Fibroblast of villous mesenchyme (primary cell): ENCODE measurements at regions not wholly inside any gene's neighbourhood (a gene's known extent, or its start where the extent isn't known, plus 50 kb on each side); places are given as distances from the start of the nearest gene placed in this dataset.

ENCODE experiments used
- DNase-seq: peaks from one replicate; pipeline ENCODE4 v3.0.0-alpha.2; 2010; ENCODE audit warnings: low read depth
- H3K4me3 ChIP-seq: 2 replicates; pipeline ENCODE4 v1.5.1; 2011; ENCODE audit warnings: low read depth, mild to moderate bottlenecking, low read length
- TF ChIP-seq, protein P1 (sequence below): IDR thresholded peaks from 2 replicates; pipeline ENCODE4 v1.5.1; 2012; ENCODE audit warnings: low read depth, mild to moderate bottlenecking, low read length; ENCODE audit not compliant: insufficient read depth

- peak overlapping the region; percentile 42 for H3K4me3 ChIP-seq
- DNase-seq = peak; percentile 91
- TF ChIP-seq, protein P1, sequence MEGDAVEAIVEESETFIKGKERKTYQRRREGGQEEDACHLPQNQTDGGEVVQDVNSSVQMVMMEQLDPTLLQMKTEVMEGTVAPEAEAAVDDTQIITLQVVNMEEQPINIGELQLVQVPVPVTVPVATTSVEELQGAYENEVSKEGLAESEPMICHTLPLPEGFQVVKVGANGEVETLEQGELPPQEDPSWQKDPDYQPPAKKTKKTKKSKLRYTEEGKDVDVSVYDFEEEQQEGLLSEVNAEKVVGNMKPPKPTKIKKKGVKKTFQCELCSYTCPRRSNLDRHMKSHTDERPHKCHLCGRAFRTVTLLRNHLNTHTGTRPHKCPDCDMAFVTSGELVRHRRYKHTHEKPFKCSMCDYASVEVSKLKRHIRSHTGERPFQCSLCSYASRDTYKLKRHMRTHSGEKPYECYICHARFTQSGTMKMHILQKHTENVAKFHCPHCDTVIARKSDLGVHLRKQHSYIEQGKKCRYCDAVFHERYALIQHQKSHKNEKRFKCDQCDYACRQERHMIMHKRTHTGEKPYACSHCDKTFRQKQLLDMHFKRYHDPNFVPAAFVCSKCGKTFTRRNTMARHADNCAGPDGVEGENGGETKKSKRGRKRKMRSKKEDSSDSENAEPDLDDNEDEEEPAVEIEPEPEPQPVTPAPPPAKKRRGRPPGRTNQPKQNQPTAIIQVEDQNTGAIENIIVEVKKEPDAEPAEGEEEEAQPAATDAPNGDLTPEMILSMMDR = no peak
These were observed 649.1 kb upstream of the GJE1 start for GRCh38 chr6:141483598-141484061.

DNA sequence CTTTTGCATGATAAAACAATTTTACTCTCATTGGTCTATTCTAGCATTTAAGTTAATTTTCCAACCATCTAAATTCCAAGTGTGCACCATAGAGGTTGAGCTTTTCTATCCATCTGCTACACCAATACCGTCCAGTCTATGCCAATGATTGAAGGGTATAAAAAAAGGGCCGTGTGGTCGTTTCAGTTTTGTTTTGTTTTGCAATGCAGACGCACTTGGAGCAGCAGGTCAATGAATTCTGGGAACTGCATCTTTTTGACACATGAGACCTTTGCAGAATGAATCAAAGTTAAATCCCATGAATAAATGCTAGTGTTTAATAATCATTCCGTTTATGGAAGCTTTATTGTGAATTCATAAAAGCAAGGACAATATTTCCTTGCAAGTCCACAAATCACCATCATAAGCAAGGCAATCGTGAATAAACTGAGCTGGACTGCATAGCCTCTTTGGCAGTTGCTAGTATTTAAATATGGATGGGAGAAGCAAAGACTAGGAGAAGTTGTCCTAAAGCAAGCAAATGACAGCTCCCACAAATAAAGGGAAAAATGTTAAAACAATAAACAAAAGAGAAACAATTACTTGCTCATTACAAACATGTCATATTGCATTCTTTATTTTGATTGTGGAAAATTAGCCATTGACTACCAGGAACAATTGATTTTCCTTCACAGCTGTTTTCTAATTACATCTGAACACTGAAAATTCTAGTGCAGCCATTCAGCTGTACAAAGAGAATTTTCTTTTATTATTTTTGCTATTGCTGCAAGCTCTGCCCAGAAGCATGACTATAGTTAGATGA lies 649.7 kb upstream of the GJE1 start:
- peak; percentile 58 for DNase-seq
- TF ChIP-seq, protein P1 = no peak
- peak overlapping the region; percentile 42 for H3K4me3 ChIP-seq

- no peak overlapping the region for H3K4me3 ChIP-seq
- TF ChIP-seq, protein P1 = no peak
- peak; percentile 23 for DNase-seq
These were observed 657.5 kb upstream of the GJE1 start for GRCh38 chr6:141475259-141475658.

DNA sequence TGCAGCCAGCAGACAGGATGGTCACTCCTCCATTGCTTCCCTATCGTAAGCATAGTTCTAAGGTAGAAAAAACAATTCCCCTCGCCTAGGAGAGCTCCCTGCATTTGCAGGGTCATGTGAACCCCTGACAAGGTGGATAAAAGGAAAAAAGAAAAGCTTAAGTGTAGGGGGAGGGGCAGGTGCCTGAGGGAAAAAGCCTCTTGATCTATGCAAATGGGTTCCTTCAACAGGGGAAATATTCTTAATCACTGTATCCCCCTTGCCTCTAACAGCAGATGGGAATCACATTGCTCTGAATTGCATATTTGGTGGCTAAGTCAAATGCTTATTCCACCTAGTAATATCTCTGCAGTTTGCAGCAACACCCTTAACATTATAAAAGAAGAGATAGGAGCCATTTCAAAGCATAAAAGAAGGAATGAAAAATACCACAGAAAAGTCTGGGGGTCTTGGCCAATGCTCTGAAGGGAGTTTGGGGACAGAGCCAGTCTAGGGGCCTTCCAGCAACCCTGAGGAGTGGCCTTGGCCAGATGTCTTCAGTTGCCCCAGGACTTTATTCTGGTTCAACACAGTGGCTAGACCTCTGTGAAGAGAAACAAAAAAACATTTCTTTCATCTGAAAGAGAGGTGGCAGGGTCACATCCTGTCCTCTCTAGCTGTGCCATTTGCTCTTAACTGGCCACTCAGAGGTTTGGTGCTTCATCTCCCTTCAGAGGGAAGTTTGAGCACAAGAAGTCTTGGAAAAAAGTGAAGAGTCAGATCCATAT lies 660.4 kb upstream of the GJE1 start:
- TF ChIP-seq, protein P1 = no peak
- no peak for DNase-seq
- no peak overlapping the region for H3K4me3 ChIP-seq

DNA sequence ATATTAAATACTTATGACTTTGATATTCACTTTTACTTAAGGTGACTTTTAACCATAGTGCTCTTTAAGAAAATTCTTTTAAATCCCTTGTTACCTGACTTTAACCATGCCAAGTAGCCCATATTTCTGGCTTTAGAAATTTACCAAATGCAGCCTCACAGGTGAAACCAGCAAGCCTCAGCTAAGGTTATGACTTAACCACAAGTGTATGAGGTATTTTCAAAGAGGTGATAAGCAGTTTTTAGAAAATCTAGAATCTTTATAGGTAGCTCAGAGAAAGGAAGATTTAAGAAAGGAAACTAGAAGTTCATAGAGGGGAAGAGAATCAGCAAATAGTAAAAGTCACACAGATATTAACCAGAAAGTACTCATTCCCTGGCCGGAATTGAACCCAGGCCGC lies 661.9 kb upstream of the GJE1 start:
- TF ChIP-seq, protein P1 = no peak

GRCh38 chr6:141467881-141468280 lies 664.8 kb upstream of the GJE1 start:
- H3K4me3 ChIP-seq = no peak overlapping the region
- TF ChIP-seq, protein P1 = no peak
- peak; percentile 58 for DNase-seq

More for the DNA sequence above, 661.9 kb upstream of the GJE1 start:
- no peak overlapping the region for H3K4me3 ChIP-seq
- no peak for DNase-seq
